NCI-H226 (cell line): ENCODE measurements at regions not wholly inside any gene's neighbourhood (a gene's known extent, or its start where the extent isn't known, plus 50 kb on each side); places are given as distances from the start of the nearest gene placed in this dataset.
"Not testable (repeated sequence)": the region's sequence is repeated elsewhere in the genome, so short reads cannot be mapped to it uniquely, and the experiment has no call there.

Source experiments
- DNase-seq: peaks from one replicate; pipeline ENCODE4 v3.0.0-alpha.2; 2015

DNA sequence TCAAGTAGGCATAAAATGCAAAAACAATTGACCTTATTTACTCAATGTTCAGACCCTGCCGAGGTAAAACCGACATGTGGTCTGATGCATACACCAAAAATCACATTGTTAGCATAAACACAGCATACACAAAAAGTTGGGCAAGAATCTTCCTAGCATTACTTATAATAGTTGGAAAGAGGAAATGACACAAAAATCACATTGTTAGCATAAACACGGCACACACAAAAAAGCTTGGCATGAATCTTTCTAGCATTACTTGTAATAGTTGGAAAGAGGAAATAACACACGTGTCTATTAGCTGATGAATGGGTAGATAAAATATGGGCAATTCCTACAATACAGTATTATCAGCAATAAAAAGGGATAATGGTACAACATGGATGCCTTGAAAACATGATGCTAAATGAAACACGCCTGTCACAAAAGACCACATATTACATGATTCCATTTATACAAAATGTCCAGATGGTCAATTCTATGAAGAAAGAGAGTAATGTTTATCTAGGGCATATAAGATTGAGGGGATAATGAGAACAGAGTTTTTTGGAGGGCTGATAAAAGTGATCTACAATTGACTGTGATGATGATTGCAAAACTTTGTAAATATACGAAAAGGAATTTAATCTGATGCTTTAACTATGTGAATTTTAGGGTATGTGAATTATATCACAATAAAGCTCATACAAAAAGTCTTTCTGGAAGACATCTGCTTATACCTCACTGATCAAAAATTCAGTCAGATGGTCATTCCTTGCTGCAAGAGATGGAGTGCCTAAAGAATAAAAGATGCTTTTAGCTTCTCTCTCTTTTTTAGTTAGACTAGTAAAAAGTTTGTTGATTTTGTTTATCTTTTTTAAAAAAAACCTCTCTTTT, 1019.5 kb upstream of the CITED2 start:
- DNase-seq: no peak

DNA sequence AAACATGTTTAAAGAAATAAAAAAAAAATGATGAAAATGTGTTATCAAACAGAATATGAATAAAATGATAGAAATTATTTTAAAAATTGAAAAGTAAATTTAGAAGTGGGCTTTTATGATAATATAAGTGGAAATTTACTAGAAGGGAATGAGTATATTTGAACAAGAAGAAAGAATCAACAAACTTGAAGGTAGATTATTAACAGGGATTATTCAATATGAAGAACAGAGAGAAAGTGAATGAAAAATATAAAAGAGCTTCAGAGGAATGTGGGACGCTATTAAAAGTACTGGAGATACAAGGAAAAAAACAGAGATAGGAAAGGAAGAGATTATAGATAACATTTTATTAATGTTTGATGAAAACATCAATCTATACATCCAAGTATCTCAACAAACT, 1014.4 kb upstream of the CITED2 start:
- no peak for DNase-seq

DNA sequence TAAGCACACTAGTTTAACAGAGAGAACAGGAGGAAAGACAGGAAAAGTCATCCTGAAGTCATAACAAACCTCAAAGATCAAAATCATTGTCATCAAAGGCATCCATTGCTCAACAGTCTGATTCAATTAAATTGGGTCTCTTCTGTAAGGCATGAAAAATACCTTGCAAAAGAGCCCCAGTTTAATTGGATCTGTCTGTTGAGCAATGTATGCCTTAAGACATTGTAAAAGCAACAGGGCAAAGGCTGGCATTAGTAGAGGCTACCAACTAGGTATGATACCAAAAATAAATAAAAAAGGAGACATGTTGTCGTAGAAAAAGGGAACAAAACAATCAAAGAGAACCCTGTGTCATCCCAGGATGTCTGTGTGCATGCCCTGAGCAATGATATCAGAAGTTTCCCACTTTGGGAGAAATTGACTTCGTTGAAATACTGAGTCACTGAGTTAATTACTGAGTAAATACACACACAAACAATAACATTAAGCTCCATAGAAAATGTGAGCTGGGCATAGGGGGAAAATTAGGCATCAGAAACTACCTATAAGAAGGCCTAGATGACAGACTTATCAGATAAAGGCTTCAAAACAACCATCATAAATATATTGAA, 1013.8 kb upstream of the CITED2 start:
- no peak for DNase-seq

DNA sequence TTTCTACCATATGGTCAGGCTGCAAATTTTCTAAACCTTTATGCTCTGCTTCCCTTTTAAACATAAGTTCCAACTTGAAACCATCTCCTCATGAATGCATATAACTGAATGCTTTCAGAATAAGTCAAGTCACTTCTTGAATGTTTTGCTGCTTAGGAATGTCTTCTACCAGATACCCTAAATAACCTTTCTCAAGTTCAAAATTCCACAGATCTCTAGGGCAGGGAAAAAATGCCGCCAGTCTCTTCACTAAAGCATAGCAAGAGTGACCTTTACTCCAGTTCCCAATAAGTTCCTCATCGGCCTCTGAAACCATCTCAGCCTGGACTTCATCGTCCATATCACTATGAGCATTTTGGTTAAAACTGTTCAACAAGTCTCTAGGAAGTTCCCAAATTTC, 1011.2 kb upstream of the CITED2 start:
- DNase-seq: no peak

DNA sequence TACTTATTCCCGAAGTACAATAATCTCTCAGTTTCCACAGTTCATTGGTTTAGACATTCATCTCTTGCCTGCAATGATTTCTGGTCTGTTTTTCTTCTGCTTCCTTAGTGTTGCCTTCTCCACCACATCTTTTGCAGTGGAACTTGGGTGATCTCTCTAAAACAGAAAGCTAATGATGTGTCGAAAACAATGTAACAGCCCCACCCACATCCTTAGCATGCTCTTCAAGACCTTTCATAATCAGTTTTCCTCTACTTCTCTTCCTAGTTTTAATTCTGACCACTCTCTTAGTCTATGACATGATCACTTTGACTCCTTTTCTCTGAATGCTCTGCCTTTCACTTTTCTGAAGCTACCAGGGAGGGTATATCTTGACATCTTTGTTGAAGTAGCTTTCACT, 1007.9 kb upstream of the CITED2 start:
- no peak for DNase-seq

DNA sequence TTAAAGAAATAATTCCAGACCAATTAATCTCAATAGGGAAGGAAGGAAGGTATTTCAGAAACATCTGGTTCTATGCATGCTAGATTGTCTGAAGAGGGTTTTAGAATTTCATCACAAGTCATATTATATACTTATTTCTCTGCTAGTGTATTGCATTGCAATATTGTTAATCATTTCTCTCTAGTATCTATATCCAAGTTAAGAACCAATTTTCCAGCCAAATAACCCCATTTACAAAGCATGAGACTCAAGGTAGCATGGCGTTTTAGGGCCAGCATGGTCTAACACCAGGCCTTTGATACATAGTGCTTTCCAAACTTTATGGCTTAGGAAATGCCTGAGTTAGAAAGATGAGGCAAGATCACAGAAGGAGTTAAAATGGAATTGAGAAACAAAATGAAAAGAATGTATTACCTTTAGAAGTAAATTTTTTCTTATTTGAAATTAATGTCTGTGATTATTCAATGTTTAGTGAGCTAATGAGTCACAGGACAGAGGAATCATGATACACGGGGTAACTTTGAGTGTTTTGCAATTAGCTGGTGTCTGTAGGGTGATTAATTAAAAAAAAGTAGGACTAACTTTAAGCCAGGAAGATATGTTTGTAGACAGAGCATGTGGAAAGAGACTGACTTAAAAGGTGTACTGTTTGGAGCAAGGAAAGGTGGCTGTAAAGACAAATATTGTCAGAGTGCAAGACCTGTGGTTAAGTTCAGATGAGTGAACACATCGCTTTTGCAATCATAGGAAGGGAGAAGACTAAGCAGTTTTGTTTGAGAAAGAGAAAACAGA, 1006.2 kb upstream of the CITED2 start:
- DNase-seq: no peak

DNA sequence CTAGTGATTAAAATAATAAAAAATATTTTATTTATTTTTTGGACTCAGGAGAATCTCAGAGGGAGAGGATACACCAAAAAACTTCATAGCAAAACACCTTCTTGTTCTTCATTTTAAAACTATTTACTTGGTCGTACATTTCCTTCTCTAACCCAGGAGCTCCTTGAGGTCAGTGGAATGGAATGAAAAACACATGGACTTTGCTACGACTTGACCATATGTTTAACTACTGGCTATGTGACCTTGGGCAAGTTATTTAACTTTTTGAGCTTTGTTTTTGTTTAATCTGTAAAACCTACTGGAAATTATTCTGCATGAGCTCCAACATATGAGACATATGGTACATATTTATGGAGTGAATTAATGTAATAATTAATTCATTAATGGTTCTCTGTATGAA, 1005.5 kb upstream of the CITED2 start:
- no peak for DNase-seq

DNA sequence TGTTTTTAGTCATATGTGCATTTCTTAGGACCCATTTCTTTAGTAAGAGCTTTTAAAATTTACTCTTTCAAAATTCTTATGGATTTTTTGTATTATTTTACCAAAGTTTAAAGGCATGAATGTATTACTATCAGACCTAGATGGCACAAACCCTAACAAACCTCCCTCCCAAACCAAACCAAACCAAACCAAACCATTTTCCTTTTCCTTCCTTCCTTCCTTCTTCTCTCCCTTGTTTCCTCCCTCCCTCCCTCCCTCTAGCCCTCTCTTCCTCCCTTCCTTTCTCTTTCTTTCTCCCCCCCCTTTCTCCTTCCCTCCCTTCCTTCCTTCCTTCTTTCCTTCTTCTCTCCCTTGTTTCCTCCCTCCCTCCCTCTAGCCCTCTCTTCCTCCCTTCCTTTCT, 1001.8 kb upstream of the CITED2 start:
- no peak for DNase-seq

DNA sequence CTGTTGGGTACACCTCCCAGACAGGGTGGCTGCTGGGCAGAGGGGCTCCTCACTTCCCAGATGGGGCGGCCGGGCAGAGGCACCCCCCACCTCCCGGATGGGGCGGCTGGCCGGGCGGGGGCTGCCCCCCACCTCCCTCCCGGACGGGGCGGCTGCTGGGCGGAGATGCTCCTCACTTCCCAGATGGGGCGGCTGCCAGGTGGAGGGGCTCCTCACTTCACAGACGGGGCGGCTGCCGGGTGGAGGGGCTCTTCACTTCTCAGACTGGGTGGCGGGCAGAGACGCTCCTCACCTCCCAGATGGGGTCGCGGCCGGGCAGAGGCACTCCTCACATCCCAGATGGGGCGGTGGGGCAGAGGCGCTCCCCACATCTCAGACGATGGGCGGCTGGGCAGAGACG, 999.3 kb upstream of the CITED2 start:
- not testable (repeated sequence) for DNase-seq

DNA sequence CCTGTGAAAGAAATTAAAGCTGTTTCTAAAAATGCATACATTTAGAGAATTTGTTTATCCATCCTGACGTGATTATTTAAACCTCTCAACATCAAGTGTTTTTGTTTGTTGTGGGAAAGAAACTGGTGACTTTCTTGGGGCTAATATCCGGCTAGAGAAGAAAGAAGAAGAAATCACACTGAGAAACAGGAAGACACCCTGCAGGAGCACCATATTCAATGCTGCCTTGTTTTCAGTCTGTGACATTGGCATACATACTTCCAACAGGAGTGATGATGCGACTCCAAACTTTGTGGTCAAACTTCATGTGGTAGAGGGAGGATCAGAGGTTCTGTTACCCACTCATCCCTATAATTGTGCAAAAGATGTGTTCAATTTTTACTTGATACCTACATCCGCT, 997.6 kb upstream of the CITED2 start:
- no peak for DNase-seq

DNA sequence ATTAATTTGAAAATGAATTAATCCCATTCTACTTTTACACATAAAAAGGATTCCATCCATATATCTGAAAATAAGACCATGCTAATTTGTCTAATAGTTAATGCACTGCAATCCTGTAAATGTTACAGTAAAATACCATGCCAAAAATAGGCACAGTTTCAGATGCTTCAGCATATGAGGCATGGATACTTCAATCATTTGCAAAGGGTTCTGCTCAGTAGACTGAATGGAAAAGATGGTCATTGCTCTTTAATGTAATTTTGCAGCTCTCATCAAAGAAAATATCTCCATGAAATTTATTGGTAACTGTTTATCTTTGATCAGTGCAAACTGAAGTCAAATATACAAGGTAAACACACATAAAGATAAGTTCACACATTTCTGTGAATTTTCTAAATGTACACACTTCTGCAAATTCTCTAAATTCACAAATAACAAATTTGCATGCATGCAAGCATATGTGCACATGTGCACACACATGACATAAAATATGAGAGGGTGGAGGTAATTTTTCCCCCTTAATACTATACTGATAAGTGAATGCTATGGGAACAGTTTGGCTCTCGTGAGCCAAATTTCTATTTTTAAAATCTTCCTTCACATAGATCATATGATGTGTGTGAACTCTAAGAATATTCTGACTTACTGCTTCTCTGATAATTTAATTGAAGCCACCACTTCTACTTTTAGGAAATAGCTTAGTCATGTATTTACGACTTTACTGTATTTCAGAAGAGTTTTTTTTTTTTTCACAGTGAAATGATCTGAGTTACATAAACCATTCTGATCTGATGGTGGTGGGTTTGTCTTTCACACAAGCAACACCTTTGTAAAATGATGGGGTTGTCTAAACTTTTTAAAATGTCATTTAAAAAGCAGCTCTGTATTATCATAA, 996.8 kb upstream of the CITED2 start:
- no peak for DNase-seq

DNA sequence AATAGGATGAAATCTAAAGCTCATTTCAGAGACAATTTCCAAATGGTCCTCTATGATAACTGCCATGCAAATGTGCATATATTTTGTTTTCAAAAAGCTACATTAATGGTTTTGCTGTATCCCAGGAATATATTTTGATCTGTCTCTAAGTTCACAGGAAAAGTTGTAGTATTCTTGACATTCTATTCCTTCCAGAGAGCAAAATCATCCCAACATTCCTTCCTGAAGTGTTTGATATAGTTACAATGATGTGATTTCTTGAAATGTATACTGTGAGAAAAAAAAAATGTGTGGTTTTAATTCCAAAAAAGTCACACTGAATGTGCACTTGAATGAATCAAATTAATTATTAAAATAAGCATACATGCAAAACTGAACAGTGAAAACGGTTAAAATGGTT, 996.0 kb upstream of the CITED2 start:
- no peak for DNase-seq

DNA sequence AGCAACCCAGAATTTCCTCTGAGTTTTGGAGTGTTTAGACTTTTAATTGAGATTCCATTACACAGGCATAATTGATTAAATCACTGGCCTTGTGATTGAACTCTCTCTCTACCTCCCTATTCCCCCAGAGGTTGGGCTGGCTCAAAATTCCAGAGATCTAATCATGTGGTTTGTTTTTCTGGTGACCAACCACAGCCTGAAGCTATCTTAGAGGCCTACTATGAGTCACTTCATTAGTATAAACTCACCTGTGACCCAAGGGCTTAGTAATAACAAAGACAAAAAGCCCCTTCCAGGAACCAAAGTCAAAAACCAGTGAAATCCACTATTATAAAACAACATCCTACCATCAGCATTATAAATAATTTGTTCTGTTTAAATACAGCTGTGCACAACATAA, 992.5 kb upstream of the CITED2 start:
- DNase-seq: peak; percentile 62

DNA sequence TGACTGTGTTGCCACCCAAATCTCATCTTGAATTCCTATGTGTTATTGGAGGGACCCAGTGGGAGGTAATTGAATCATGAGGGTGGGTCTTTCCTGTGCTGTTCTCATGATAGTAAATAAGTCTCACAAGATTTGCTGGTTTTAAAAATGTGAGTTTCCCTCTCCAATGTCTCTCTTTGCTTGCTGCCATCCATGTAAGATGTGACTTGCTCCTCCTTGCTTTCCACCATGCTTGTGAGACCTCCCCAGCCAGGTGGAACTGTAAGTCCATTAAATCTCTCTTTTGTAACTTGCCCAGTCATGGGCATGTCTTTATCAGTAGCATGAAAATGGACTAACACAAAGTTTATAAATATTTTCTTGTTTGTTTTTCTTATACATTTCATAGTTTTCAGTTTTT, 990.5 kb upstream of the CITED2 start:
- DNase-seq: no peak

DNA sequence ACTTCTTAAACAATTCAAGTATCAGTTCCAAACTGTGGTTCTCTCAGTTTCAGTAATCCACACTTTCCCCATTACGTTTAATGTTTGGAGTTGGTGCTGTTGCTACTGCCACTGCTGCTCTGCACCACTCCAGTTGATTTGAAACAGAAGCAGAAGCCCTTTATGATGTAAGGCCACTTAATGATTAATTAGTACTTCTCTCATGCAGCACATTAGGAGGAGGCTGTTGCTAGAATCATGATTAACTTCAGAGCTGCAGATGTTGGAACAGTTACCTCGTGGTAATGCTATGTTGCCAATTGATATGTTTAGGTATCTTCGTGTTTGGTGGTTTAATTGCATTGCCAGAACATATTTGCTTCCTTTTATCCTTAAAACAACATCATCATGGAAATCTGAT, 986.2 kb upstream of the CITED2 start:
- DNase-seq: no peak

DNA sequence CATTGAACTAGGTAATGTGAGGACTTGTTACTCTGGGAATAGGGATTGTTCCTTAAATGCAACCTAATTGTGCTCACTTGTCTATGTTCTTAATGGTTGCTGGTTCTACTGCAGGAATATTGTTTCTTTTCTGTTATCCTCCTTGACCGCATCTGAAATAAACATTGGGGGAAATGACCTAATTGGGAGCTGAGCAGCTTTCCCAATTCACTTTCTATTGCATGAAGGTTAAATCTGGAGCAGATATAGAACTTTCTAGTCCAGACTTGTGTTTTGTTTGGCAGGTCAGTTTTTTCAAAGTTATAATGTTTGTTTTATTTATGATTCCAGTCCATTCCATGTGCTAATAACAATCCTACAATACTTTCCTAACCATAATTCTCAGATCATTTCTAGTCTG, 981.0 kb upstream of the CITED2 start:
- no peak for DNase-seq

DNA sequence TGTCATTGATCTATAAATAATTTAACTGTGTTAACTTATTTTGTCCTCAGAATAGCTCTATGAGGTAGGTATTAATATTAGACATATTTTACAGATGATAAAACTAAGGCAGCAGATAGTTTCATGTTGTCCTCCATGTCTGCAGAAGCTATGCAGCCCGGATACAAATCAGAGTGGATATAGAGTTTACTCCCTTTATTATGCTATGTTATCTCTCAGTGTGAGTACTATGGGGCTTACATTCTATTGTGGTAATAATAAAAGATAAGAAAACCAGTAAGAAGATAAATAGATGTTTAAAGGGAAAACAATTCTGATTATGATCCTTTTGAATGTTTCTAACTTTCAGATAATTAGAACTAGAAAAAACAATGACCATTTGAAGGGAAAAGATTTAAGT, 979.8 kb upstream of the CITED2 start:
- peak; percentile 66 for DNase-seq

DNA sequence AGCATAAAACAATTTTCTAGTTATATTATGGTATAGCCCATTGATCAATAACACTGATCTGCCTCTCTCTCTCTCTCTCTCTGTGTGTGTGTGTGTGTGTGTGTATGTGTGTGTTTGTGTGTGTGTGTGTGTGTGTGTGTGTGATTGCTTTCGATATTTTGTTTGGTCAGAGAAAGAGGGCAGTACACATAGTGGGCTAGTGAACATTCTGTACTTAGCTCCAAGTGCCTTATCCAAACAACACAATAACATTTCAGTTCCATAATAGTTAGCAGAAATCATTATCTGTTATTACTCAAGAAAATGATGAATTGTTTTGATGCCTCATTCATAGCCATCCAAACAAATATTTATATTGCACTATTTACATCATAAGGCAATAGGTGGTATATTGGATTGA, 979.1 kb upstream of the CITED2 start:
- DNase-seq: no peak

DNA sequence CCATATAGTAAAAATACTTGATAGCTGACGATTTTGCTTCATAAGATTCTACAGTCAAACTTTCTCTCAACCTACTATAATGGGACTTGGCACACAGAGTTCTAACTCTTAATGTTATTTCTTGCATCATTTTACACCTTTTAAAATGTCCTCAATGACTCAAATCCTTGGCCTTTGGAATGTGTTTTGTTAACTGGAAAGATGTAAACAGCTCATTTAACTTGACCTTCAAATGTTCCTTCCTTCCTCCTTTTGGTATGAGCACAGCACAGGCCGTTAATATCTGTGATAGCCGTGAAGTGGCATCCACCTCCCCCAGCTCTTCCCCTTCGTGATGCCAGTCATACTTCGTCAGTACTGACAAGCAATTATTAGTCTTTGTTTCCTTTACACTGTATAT, 972.0 kb upstream of the CITED2 start:
- peak; percentile 51 for DNase-seq

DNA sequence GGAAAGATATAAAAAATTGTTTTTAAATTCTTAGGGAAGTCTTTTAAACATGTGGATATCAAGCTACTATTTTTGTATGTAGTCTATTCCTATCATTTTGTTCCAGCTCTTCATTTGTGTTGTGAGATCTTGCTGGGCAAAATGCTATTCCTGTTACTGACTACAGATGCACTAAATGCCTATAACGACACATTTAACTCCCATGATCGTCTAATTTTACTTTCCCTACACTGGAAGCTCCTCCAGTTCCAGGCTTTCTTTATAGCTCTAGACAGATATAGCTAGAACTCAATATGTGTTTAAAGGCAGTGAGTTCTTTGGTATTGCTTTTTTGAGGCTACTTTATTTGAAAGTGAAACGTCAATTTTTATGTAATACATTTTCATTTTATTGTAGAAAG, 971.5 kb upstream of the CITED2 start:
- no peak for DNase-seq

DNA sequence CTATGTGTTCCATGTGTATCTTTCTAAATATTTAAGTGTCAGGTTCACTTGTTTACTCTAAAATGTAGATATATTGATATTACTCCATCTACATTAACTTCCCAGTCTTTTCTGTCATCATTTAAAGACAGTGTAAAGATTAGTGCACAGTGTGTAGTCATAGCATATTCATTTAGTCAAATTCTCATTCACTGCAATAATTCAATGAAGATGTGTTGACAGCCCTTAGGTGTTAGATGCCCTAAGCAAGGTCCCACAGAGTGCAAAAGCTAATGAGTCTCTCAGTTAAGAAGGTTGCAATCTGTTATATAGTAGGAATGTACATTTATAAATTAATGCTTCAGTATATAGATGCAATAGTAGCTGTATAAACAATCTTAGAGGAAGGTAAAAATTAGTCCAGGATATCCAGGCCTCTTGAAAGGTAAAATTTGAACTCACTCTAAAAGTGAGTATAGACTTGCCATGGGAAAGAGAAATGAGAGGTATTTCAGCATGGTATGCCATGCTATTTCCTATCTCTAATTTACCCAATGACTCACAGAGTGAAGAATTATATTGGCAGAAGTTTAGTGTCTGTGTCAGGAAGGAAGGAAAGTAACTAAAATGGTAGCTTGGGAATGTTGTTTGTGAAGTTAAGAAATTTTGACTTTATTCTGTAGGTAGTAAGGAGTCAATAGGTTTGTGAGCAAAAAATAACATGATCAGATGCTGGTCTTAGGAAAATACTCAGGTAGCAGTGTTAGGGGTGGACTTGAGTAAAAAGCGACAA, 969.9 kb upstream of the CITED2 start:
- DNase-seq: peak; percentile 83

DNA sequence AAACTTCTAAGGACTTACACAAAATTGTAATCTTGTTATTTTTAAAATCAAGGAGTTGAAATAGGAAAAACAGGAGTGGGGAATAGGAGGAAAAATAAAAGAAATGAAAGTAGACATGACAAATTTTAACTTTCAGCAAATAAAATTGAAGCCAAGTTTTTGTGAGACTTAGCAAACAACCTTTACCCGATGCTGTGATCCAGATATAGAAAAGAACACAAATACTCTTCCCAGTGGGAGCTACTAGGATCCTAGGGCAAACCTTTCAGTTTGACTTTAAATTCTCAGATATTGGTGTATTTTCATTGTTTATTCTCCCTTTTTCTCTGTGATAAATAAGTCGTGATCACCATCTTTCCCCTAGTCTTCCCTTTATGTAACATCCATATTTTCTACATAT, 968.7 kb upstream of the CITED2 start:
- DNase-seq: no peak
